ENCODE measurements at regions not wholly inside any gene's neighbourhood (a gene's known extent, or its start where the extent isn't known, plus 50 kb on each side); places are given as distances from the start of the nearest gene placed in this dataset.

GRCh38 chr3:165712382-165712781 lies 124.8 kb downstream of the BCHE start:
- ChIA-PET CTCF (ENCODE audit: low intra/inter-chr PET ratio) (no interaction called here), POLR2A (no interaction called here)
- no peak overlapping the region for H2AFZ ChIP-seq (ENCODE audit: low read depth, low read length)
- no peak overlapping the region for H3K4me3 ChIP-seq
- H3K9ac ChIP-seq (ENCODE audit: insufficient read depth in 1 of 2, low read depth in 2 of 2, low read length in 2 of 2), result no peak overlapping the region
- WGBS (ENCODE audit: insufficient coverage, low coverage, missing lambda C conversion rate), result 0% methylated on average over 8 of the region's 8 CpGs
- ATAC-seq, result no peak
- no peaks in the 10 kb centered on the region for H3K4me1 ChIP-seq (replicated peaks in 1 of 2; ENCODE audit: control insufficient read depth in 2 of 2, insufficient read depth in 2 of 2, low read length in 2 of 2)
- H3K9me1 ChIP-seq (ENCODE audit: control insufficient read depth, insufficient read depth, low read length), result no peaks in the 10 kb centered on the region
- no peak overlapping the region for H3K27ac ChIP-seq (ENCODE audit: extremely low read depth, low read depth, low read length)
- H3K36me3 ChIP-seq (ENCODE audit: control insufficient read depth, insufficient read depth, low read length), result no peaks in the 10 kb centered on the region
- FAIRE-seq, result no peak
- no peak overlapping the region for H3K4me2 ChIP-seq (ENCODE audit: insufficient read depth, low read length)
- no TSS peak for BruUV-seq (replicated peaks)
- H4K20me1 ChIP-seq (replicated peaks; ENCODE audit: control insufficient read depth, insufficient read depth, low read length), result no peaks in the 10 kb centered on the region
- in situ Hi-C loops (cut with MboI) (no loop called here), intact Hi-C loops (cut with micrococcal nuclease) (no loop called here)
- no peaks in the 10 kb centered on the region for H3K27me3 ChIP-seq (ENCODE audit: control insufficient read depth in 2 of 2, insufficient read depth in 2 of 2, low read length in 2 of 2)
- H3K9me3 ChIP-seq (replicated peaks; ENCODE audit: control insufficient read depth, insufficient read depth, low read depth, low read length), result 0 out of 2 replicates have a peak, but pooled peaks cover 2% of the 10 kb centered on the region
- TF ChIP-seq E2F6 (IDR thresholded peaks at IDR 0.05; ENCODE audit: borderline replicate concordance in 1 of 2, extremely low read depth in 1 of 2, insufficient read depth in 1 of 2, insufficient read length in 1 of 2, low read depth in 1 of 2, low read length in 1 of 2, poor library complexity in 1 of 2, severe bottlenecking in 1 of 2) (no peak), BRD4 (IDR thresholded peaks at IDR 0.05) (no peak)
- no peak for DNase-seq (ENCODE audit: extremely low read depth in 1 of 4, low spot score in 3 of 4)
- H3K79me2 ChIP-seq (ENCODE audit: control insufficient read depth, insufficient read depth, low read length), result no peaks in the 10 kb centered on the region

GRCh38 chr3:165697910-165698309 lies 139.3 kb downstream of the BCHE start:
- ChIA-PET CTCF (ENCODE audit: low intra/inter-chr PET ratio) (no interaction called here), POLR2A (no interaction called here)
- intact Hi-C loops (cut with micrococcal nuclease) (no loop called here), in situ Hi-C loops (cut with MboI) (no loop called here)
- Histone ChIP-seq H3K4me3 (no peak overlapping the region), H3K9me3 (replicated peaks; ENCODE audit: control insufficient read depth, insufficient read depth, low read depth, low read length) (no peaks in the 10 kb centered on the region), H3K4me2 (ENCODE audit: insufficient read depth, low read length) (no peak overlapping the region), H3K79me2 (ENCODE audit: control insufficient read depth, insufficient read depth, low read length) (no peaks in the 10 kb centered on the region), H3K36me3 (ENCODE audit: control insufficient read depth, insufficient read depth, low read length) (no peaks in the 10 kb centered on the region), H3K9me1 (ENCODE audit: control insufficient read depth, insufficient read depth, low read length) (no peaks in the 10 kb centered on the region), H3K9ac (ENCODE audit: insufficient read depth in 1 of 2, low read depth in 2 of 2, low read length in 2 of 2) (no peak overlapping the region), H3K4me1 (replicated peaks in 1 of 2; ENCODE audit: control insufficient read depth in 2 of 2, insufficient read depth in 2 of 2, low read length in 2 of 2) (no peaks in the 10 kb centered on the region), H3K27me3 (ENCODE audit: control insufficient read depth in 2 of 2, insufficient read depth in 2 of 2, low read length in 2 of 2) (no peaks in the 10 kb centered on the region), H3K27ac (ENCODE audit: extremely low read depth, low read depth, low read length) (no peak overlapping the region), H2AFZ (ENCODE audit: low read depth, low read length) (no peak overlapping the region), H4K20me1 (replicated peaks; ENCODE audit: control insufficient read depth, insufficient read depth, low read length) (no peaks in the 10 kb centered on the region)
- ATAC-seq (no peak), DNase-seq (ENCODE audit: extremely low read depth in 1 of 4, low spot score in 3 of 4) (no peak), FAIRE-seq (no peak)
- WGBS (ENCODE audit: insufficient coverage, low coverage, missing lambda C conversion rate), result 24% methylated on average over 2 of the region's 2 CpGs
- BruUV-seq (replicated peaks), result no TSS peak
- TF ChIP-seq ZNF79 (CRISPR knock-in tag; IDR thresholded peaks at IDR 0.05; ENCODE audit: low read depth), result no peak
- no peak for TF ChIP-seq CREM (IDR thresholded peaks at IDR 0.05; ENCODE audit: low read depth)
